GM23338 (cell line): ENCODE measurements at regions not wholly inside any gene's neighbourhood (a gene's known extent, or its start where the extent isn't known, plus 50 kb on each side); places are given as distances from the start of the nearest gene placed in this dataset. TPM values are rescaled to one million over a fixed set of nuclear protein-coding genes. Genes with fewer than 3 reads are reported as not detected.

ENCODE experiments used
- ATAC-seq: fragments of 200-7000 bp; cut with Tn5 transposase; 3 replicates; pipeline ENCODE4 v1.9.1; 2020
- DNase-seq: peaks from one replicate; pipeline ENCODE4 v3.0.0-alpha.2; 2015; ENCODE audit warnings: low spot score
- H2AFZ ChIP-seq: fragments of 200-600 bp; sonication (generic); 2 replicates; pipeline ENCODE4 v1.8.0; 2016; ENCODE audit warnings: antibody characterized with exemption, mild to moderate bottlenecking, moderate library complexity
- H3F3A ChIP-seq: fragments of 200-600 bp; sonication (generic); replicated peaks from 2 replicates; pipeline ENCODE4 v1.8.0; 2017; ENCODE audit warnings: antibody characterized with exemption, mixed run types, low read depth
- H3K27ac ChIP-seq: fragments of 200-600 bp; sonication (generic); 2 replicates; pipeline ENCODE4 v1.6.1; 2016; ENCODE audit warnings: low read depth
- H3K27me3 ChIP-seq: fragments of 200-600 bp; sonication (generic); 2 replicates; pipeline ENCODE4 v1.8.0; 2016; ENCODE audit warnings: mild to moderate bottlenecking, mixed run types, moderate library complexity; ENCODE audit not compliant: insufficient read depth
- H3K36me3 ChIP-seq: fragments of 200-600 bp; sonication (generic); 2 replicates; pipeline ENCODE4 v1.8.0; 2016; ENCODE audit warnings: mild to moderate bottlenecking; ENCODE audit not compliant: insufficient read depth
- H3K4me1 ChIP-seq: fragments of 200-600 bp; sonication (generic); 2 replicates; pipeline ENCODE4 v1.8.0; 2016; ENCODE audit warnings: mild to moderate bottlenecking, moderate library complexity; ENCODE audit not compliant: insufficient read depth
- H3K4me2 ChIP-seq: fragments of 200-600 bp; sonication (generic); 2 replicates; pipeline ENCODE4 v1.7.1; 2017; ENCODE audit warnings: mixed run types
- H3K4me3 ChIP-seq: fragments of 200-600 bp; sonication (generic); 2 replicates; pipeline ENCODE4 v1.6.1; 2016; ENCODE audit warnings: mixed run types
- H3K79me2 ChIP-seq: fragments of 200-600 bp; sonication (generic); replicated peaks from 2 replicates; pipeline ENCODE4 v1.8.0; 2017; ENCODE audit warnings: mild to moderate bottlenecking; ENCODE audit not compliant: insufficient read depth
- H3K9me2 ChIP-seq: fragments of 200-600 bp; sonication (generic); 2 replicates; pipeline ENCODE4 v1.8.0; 2017; ENCODE audit not compliant: insufficient read depth
- H4K20me1 ChIP-seq: fragments of 200-600 bp; sonication (generic); replicated peaks from 2 replicates; pipeline ENCODE4 v1.8.0; 2017; ENCODE audit warnings: mild to moderate bottlenecking; ENCODE audit not compliant: insufficient read depth
- H3K27ac Mint-ChIP-seq: 2 replicates; pipeline ENCODE4 v1.8.0; 2020; ENCODE audit warnings: inconsistent platforms, mild to moderate bottlenecking, moderate library complexity, mixed read lengths
- H3K27me3 Mint-ChIP-seq: 3 replicates; pipeline ENCODE4 v1.8.0; 2022; ENCODE audit warnings: low read depth, mild to moderate bottlenecking, moderate library complexity, mixed read lengths, inconsistent platforms; ENCODE audit not compliant: insufficient read depth, poor library complexity
- H3K36me3 Mint-ChIP-seq: 3 replicates; pipeline ENCODE4 v1.8.0; 2021; ENCODE audit warnings: low read depth, mild to moderate bottlenecking, inconsistent platforms, moderate library complexity, mixed read lengths
- H3K4me1 Mint-ChIP-seq: 3 replicates; pipeline ENCODE4 v1.8.0; 2020; ENCODE audit warnings: mild to moderate bottlenecking, inconsistent platforms, mixed read lengths
- H3K4me3 Mint-ChIP-seq: 3 replicates; pipeline ENCODE4 v1.8.0; 2021; ENCODE audit warnings: moderate library complexity, mild to moderate bottlenecking, inconsistent platforms, mixed read lengths
- H3K9me3 Mint-ChIP-seq: 3 replicates; pipeline ENCODE4 v1.8.0; 2020; ENCODE audit warnings: moderate library complexity, mild to moderate bottlenecking, inconsistent platforms, mixed read lengths
- CREB1 ChIP-seq: fragments of 250-450 bp; sonication (Bioruptor Pico); IDR thresholded peaks from 2 replicates; pipeline ENCODE4 v1.5.0; 2020; ENCODE audit warnings: low read depth, mild to moderate bottlenecking, moderate library complexity
- CTCF ChIP-seq, 2 experiments: fragments of 200-600 bp in 1 of 2; sonication (generic) in 1 of 2; conservative IDR thresholded peaks; 2 replicates each; pipeline versions ENCODE4 v1.5.1 to v1.6.1; 2016 to 2017; ENCODE audit warnings: antibody characterized with exemption in 2 of 2, low read depth in 2 of 2, mild to moderate bottlenecking in 2 of 2, moderate library complexity in 1 of 2
- EZH2 ChIP-seq: fragments of 200-600 bp; sonication (generic); IDR thresholded peaks from one replicate; pipeline ENCODE4 v1.8.0; 2017; ENCODE audit warnings: antibody characterized with exemption, mild to moderate bottlenecking, low read depth; ENCODE audit not compliant: unreplicated experiment
- EZH2phosphoT487 ChIP-seq: fragments of 200-600 bp; sonication (generic); IDR thresholded peaks from one replicate; pipeline ENCODE4 v1.8.1; 2018; ENCODE audit warnings: antibody characterized with exemption; ENCODE audit not compliant: unreplicated experiment
- NANOG ChIP-seq: IDR thresholded peaks from 2 replicates; pipeline ENCODE4 v1.6.1; 2016; ENCODE audit warnings: antibody characterized with exemption, borderline replicate concordance
- ZNF114 ChIP-seq: fragments of 250-450 bp; sonication (Bioruptor Pico); IDR thresholded peaks from 2 replicates; pipeline ENCODE4 v1.5.0; 2020; ENCODE audit warnings: mild to moderate bottlenecking, moderate library complexity
- ZNF331 ChIP-seq: fragments of 250-450 bp; sonication (Bioruptor Pico); IDR thresholded peaks from 2 replicates; pipeline ENCODE4 v1.5.0; 2020; ENCODE audit warnings: low read depth, mild to moderate bottlenecking, moderate library complexity
- small RNA-seq: library from RNA; depleted of rRNA; stranded (forward); fragments of <200 nt; gene quantifications from one replicate; pipeline ENCODE3, GENCODE V24; 2014; ENCODE audit warnings: low replicate concordance
- TF ChIP-seq, protein P1 (sequence below): IDR thresholded peaks from 2 replicates; pipeline ENCODE4 v1.6.1; 2016; ENCODE audit warnings: antibody characterized with exemption

DNA sequence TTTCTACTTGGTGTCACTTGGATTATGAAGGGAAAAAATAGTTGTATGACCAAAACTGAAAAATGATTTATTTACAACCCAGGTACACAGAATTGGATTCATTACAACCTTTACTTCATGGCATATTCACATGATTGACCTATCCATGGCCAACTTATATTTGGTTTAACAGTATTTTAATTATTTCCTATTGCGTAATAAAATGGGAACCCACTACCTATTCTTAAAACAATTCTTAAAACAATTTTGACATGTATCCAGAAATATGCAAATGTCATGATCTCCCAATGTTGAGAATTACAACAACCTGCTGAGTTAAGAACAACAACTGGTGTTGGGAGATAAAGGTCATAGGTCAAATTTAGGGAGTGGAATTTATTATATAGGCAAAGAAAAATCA lies 54.8 kb upstream of the DDX53 start:
- Histone ChIP-seq H3K4me3 (no peak overlapping the region), H2AFZ (no peak overlapping the region), H3K36me3 (no peaks in the 10 kb centered on the region), H3K27ac (no peak overlapping the region), H4K20me1 (no peaks in the 10 kb centered on the region), H3K4me2 (no peak overlapping the region), H3K9me2 (no peaks in the 10 kb centered on the region), H3K4me1 (no peaks in the 10 kb centered on the region), H3K27me3 (no peaks in the 10 kb centered on the region), H3F3A (no peaks in the 10 kb centered on the region), H3K79me2 (no peaks in the 10 kb centered on the region)
- Mint-ChIP-seq H3K27ac (no peak overlapping the region), H3K4me3 (no peak overlapping the region), H3K9me3 (no peaks in the 10 kb centered on the region), H3K36me3 (no peaks in the 10 kb centered on the region), H3K4me1 (no peaks in the 10 kb centered on the region), H3K27me3 (peaks cover 2% of the 10 kb centered on the region)
- ATAC-seq (no peak), DNase-seq (no peak)
- TF ChIP-seq NANOG: no peak
- TF ChIP-seq CTCF (conservative IDR thresholded peaks at IDR 0.05; ENCODE audit: low read depth in 2 of 2): no peak
- TF ChIP-seq ZNF331 (CRISPR knock-in tag): no peak
- TF ChIP-seq ZNF114 (CRISPR knock-in tag): no peak
- no peak for TF ChIP-seq CREB1 (CRISPR knock-in tag)
- TF ChIP-seq EZH2phosphoT487: no peak
- TF ChIP-seq, protein P1, sequence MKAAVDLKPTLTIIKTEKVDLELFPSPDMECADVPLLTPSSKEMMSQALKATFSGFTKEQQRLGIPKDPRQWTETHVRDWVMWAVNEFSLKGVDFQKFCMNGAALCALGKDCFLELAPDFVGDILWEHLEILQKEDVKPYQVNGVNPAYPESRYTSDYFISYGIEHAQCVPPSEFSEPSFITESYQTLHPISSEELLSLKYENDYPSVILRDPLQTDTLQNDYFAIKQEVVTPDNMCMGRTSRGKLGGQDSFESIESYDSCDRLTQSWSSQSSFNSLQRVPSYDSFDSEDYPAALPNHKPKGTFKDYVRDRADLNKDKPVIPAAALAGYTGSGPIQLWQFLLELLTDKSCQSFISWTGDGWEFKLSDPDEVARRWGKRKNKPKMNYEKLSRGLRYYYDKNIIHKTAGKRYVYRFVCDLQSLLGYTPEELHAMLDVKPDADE: no peak
- TF ChIP-seq EZH2: no peak

Small RNA genes lying in the stretch of these regions (small RNA-seq; reads per million reads assigned to genes)
- gene RNU6-266P: not detected
